GM18502 (cell line): ENCODE measurements at regions not wholly inside any gene's neighbourhood (a gene's known extent, or its start where the extent isn't known, plus 50 kb on each side); places are given as distances from the start of the nearest gene placed in this dataset.

ENCODE experiments used
- ATAC-seq: cut with Tn5 transposase; IDR thresholded peaks from one replicate; pipeline ENCODE4 v1.9.1; 2021; ENCODE audit warnings: mild to moderate bottlenecking; ENCODE audit not compliant: unreplicated experiment, poor library complexity

- no peak for ATAC-seq
Measured at GRCh38 chr3:74676-75243, 121.8 kb upstream of the CHL1 start.

DNA sequence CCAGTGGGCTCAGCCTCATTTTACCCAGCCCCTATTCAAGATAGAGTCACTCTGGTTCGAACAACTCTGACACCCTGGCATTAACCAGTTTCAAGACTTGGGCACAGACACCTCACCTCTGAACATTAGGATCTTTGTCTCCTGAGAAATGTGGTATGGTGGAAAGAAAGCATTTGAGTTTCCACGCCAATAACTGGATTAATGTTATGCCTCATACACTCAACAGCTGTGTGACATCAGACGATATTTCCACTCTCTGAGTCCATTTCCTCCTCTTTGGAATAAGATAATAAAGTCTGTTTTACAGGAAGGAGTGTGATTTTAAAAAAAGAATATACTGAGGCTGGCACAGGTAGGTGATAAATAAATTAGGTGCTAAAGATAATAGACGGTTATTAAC lies 121.3 kb upstream of the CHL1 start:
- no peak for ATAC-seq

DNA sequence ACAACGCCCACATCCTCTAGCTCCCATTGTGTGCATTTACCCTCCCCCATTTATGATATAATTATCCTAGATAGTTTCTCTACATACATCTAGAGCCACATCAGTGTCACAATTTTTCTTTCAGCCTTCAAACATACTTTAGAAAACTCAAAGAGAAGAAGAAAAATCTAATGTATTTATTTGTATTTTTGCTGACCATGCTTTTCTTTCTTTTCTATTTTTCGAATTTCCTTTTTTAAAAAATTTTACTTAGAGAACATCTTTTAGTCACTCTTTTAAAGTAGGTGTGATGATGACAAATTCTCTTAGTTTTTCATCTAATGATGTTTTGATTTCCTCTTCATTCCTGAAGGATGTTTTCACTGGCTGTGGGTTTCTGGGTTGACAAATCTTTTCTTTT lies 117.0 kb upstream of the CHL1 start:
- ATAC-seq, result no peak

- ATAC-seq, result no peak
Measured at GRCh38 chr3:82508-82907, 114.1 kb upstream of the CHL1 start.

GRCh38 chr3:83096-83495 lies 113.5 kb upstream of the CHL1 start:
- no peak for ATAC-seq

DNA sequence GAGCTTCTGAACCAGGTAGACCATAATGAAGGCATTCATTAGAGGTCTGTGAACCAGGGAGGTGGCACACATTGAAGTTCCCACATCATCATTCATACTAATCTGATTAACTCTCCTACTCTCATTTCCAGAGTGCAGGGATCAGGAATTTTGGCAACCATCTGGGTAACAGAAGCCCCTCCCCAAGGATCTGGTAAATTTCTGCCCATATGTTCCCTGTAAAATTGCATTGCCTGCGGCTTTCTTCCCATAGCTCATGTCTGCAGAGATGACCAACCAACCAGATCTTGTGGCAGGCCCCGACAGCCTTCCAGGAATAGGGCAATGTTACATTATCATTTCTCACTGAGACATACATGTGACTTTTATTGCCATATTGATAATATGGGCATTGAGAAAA lies 111.4 kb upstream of the CHL1 start:
- no peak for ATAC-seq

DNA sequence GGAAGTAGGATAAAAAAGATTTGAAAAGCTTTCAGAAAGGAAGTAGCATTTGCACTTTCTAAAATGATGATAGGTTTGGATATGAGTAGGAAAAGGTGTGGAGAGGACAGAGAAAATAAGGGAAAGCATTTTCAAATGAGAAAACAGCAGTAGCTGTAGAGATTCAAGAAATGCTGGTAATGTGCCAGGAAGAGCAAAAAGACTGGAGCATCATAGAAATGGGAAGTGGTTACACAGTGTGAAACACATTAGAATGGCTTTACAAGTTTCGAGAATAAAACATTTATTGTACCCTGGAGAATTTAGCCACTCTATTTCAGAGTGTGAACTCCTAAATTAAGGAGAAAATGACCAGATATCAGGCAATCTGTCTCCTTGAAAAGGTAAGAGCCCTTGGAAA lies 108.3 kb upstream of the CHL1 start:
- ATAC-seq, result no peak

- no peak for ATAC-seq
Measured at GRCh38 chr3:93746-94145, 102.8 kb upstream of the CHL1 start.

- ATAC-seq, result no peak
Measured at GRCh38 chr3:96259-96658, 100.3 kb upstream of the CHL1 start.

DNA sequence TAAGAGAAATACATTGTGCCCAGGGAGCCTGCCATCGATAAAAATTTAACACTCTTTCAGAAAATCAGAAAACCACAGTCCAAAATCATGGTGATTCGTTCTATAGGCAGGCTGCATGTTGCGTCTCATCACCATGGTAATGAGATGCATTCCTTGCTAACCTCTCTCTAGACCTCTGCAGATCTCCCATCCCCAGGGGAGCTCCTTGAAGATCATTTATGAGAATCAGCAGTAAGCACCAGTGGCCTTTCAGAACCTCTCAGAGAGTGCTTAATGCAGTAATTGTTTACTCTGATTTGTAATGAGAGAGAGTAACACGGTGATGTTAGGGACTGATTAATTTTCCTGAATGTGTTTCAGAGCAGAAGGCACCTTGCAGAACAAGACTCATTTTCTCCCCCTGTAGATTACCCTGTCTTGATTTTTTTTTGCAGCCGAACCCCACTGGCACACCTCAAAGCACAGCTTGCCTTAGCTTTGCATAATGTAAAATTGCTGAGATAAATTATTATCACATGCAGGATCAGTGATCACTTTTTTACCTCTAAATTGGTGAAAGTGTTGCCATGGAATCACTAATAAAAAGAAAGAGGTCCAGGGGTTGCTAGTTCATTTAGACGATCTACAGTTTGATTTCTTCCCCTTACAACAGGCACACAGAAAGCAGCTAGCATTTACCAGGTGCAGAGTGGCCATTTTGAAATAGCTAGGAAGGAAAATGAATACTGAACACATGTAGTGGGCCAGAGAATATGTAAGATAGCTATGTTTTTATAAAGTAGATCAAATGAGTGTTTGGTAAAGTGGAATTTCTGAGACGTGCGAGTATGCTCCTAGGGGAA lies 98.9 kb upstream of the CHL1 start:
- ATAC-seq, result no peak

DNA sequence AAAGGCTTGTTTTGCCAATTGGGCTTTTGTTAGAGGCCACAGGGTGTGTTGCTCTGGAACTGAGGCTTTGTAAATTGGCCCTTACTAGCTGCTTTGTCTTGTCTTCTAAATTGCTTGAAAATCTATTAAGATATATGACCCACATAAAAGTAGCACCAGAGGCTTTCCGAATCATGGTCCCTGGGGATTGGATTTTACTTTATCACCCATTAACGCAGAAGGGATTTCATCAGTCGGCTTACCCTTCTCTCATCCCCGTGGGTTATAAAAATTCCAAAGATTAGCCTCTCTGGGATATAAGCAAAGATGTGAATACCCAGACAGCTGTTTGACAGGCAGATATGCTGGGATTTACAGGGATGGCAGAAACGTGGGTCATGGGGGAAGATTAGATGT lies 98.3 kb upstream of the CHL1 start:
- ATAC-seq, result no peak

GRCh38 chr3:99506-99905 lies 97.1 kb upstream of the CHL1 start:
- ATAC-seq, result no peak

DNA sequence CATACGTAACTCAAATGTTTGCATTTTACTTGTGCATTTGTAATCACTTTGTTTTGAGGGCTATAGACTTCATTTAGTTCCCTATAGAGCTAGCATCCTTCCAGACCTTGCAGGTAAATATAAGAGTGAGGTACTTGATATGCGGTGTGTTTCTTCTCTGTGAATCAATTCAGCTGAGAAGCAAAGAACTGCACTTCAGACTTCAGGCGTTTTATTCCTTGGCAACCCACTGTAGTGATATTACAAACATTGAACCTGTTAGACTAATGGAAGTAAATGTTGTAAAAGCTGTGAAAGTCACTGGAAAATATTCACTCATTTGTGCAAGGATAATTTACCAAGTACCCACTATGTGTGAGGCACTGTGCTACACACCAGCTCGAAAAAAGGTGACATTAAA lies 94.1 kb upstream of the CHL1 start:
- ATAC-seq, result no peak

GRCh38 chr3:103991-104390 lies 92.6 kb upstream of the CHL1 start:
- ATAC-seq, result no peak

GRCh38 chr3:105585-105984 lies 91.0 kb upstream of the CHL1 start:
- ATAC-seq, result no peak

DNA sequence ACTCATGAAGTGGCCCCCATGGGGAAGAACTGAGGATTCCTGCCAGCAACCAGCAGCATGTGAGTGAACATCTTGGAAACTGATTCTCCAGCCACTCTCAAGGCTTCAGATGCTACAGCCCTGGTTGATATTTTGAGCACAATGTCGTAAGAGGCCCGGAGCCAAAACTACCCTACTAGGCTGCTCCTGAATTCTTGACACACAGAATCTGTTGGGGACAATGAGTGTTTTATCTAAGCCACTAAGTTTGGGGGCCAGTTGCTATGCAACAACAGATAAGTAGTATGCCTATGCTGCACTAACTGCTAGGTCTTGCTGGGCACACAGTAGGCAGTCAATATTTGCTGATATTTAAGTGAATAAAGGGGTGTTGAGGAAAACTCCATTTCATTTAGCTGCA lies 89.9 kb upstream of the CHL1 start:
- no peak for ATAC-seq

- peak; percentile 67 for ATAC-seq
Measured at GRCh38 chr3:111143-112069, 85.2 kb upstream of the CHL1 start.

- no peak for ATAC-seq
Measured at GRCh38 chr3:112773-113172, 83.8 kb upstream of the CHL1 start.

GRCh38 chr3:118666-119065 lies 77.9 kb upstream of the CHL1 start:
- ATAC-seq, result no peak

GRCh38 chr3:123341-123740 lies 73.2 kb upstream of the CHL1 start:
- ATAC-seq, result no peak

GRCh38 chr3:124557-125179 lies 71.9 kb upstream of the CHL1 start:
- ATAC-seq, result peak; percentile 71
